NCI-H1417 treated with DMSO at 0.1 percent for 48 hours (cell line): ENCODE measurements at regions not wholly inside any gene's neighbourhood (a gene's known extent, or its start where the extent isn't known, plus 50 kb on each side); places are given as distances from the start of the nearest gene placed in this dataset.

Experiments used
- DNase-seq: peaks from one replicate; lab custom pipeline; 2025; lab: John Stamatoyannopoulos, UW

DNA sequence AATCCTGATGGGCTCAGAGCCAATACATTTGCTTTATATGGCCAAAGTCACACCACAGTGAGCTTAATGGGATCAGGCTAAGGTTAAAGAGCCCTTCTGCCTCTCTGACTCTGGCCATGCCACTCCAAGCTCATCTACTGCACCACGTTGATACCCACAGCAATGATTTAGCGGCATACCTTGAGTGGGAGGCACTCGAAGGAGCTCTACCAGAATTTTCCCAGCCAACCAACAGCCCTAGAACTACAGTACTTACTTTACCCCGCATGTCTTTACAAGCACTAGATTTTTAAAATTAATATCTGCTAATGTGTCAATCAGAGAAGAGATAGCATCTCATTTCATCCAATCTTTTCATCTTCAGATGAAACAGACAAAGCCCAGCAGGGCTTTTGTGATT lies 300.5 kb downstream of the GRIN2B start:
- no peak for DNase-seq

DNA sequence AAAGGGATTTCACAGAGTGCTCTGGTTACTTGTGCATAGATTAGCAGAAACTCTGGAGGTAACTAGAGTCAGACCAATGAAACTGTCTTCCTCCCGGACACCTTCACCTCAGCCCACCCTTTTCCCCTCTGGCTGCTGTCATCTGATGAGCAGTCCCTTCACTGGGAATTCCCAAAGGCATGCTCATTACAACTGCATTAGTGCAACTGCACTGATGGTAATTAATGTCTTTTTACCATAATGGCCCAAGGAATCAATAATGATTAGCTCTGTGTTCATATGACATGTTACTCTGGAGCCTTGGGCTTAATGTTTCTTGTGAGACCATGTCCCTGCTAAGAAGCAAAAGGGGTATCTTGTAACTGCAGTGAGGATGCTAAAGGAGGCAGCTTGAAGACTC lies 304.5 kb downstream of the GRIN2B start:
- no peak for DNase-seq

GRCh38 chr12:13670285-13670866 lies 311.0 kb downstream of the GRIN2B start:
- DNase-seq = no peak

GRCh38 chr12:13668880-13669279 lies 312.5 kb downstream of the GRIN2B start:
- no peak for DNase-seq

DNA sequence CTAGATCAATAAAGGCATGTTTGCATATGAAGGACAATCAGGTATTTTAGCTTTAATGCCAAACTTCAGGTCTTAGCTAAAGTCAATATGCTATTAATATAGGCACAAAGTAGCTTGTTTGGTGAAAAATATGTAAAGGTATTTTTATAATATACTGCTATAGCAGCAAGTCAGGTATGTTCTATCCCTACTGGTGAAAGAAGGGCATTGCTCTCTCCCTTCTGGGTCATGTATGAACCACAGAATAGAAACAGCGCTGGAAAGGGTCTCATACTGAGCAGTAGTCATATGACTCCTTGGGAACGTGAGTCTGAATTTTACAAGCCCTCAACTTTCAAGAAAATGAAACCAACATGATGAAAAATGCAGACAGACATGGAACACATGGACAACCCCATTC lies 314.6 kb downstream of the GRIN2B start:
- DNase-seq = no peak

DNA sequence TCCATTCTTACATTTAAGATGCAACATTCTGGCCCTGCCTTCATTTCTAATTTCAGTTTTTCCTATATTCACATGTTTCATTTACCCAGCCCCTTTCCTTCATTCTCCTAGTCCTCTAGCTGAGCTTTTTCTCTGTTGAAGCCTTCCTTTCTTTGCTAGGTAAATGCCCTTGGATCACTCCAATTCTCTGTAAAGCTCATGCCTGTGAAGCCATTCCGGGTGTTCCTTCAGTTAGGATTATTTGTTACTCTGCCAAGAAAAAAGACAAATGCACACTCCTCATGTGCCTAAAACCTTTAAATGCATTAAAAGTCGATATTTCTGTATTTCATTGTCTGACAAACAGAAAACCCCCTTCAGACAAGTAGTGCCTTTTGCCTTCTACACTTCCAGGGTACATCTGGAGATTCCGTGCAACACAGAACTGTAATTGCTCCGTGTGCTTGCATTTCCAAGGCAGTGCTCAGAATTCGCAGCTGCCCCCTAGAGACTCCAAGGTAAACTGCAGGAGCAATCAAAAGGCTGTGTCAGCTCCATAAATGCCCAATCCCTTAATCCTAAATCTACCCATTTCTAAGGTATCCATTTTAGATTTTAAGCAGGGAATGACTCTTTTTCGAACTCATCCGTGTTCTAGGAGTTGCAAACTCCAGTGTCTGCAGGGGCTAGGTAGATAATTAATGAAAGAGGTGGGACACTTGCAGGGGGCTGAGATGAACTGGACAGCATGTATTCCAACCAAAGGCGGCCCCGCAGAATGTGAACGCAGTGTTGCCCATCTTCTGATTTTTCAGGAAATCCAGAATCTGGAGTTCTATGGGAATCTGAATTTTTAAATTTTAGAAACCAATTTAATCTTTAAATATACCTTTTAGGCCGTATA lies 320.2 kb downstream of the GRIN2B start:
- no peak for DNase-seq

DNA sequence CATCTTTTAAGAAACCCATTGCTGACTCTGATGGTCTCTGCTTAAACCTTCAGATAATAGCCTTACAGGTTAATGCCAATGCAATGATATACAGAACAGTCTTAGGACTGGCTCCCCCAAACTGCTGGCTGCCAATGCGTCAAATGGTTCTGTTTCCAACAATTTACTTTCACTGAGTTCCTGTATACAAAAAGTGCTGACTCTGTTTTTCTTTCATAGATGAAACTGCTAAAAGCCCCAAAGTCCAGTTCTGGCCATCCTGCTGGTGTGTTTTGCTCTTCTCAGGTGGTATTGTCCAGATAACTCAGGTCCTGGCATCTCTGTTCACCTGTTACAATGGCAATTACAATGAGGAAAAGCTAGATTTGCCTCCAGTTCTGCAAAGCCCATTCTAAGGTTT lies 326.9 kb downstream of the GRIN2B start:
- no peak for DNase-seq

DNA sequence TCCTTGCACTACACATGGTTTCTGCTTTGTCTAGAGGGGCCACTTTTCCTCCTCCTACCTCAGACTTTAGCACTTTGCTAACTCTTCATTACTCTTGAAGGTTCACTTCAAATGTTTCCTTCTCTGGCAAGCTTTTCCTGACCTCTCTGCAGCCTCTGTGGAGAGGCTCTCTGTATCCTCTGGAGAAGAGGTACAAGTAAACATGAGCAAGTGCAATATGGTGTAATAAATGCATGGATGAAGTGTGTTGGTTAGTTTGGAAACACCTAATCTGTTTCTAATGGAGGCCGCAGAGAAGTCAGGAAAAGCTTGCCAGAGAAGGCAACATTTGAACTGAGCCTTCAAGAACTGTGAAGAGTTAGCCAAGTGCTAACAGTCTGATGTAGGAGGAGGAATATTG lies 329.3 kb downstream of the GRIN2B start:
- no peak for DNase-seq

DNA sequence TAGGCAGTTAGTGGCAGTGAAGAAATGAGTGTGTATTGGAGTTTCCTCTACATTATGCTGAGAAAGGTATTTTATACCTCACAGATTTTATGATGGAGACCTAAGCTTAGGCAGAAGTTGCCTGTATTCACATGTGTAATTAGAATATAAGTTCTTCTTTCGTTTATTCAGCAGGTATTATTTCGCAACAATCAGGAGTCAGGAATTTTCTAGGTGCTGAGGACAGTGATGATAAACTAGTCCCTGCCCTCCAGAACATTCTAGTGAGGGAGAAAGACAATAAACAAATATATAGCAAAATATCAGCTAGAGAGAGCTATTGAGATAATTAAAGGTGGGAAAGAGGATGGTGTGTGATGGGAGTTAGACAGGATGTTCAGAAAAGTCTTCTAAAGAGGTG lies 345.7 kb downstream of the GRIN2B start:
- DNase-seq = no peak

DNA sequence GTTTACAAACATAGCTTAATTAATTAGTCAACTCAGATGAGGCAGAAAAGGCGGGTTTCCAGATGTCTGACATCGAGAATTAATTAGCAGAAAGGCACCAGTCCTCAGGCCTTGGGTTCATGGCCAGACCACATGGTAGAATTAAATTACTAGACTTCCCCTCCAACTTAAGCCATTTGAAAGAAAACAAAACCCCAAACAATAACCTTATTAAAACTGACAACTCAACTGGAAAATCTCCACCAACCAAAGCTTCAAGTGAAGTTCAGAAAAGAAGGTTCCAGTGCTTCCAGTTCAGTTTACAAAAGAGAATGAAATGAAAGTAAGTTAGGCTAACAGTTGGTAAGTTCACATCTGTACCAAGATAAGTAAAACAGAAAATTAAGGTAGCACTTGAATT lies 349.5 kb downstream of the GRIN2B start:
- no peak for DNase-seq

DNA sequence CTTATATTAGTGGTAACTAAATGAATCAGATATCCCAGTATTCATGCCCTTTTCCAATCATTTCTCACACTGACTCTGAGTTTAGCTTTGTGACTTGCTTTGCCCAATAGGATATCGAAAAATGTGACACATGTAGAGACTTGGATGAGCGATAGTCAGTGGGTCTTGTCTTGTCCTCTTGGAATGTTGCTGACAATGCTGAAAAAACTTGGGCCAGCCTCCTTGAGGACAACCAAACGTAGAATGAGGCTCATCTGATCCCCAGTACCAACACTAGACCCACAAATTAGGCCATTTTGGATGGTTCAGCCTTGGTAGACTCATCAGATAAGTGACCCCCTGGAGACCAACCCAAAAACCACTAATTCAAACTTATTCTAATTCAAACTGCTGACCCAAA lies 351.0 kb downstream of the GRIN2B start:
- no peak for DNase-seq

DNA sequence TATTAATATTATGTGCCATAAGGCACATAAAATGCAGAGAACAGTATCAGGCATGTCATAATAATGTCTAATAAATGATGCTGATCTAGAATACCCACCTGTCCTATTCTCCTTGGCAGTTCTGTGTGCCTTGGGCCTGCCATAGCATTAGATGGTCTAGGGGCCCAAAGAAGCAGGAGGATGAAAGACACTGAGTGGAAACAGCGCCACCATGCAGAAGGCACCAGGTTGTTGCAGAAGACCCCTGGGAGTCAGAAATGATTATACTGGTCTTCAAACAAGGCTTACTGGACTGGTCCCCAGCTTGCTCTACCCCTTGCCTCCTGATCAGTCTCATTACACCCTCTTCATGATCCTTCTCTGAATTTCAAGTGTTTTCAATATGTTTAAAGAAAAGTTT lies 353.3 kb downstream of the GRIN2B start:
- DNase-seq = no peak

DNA sequence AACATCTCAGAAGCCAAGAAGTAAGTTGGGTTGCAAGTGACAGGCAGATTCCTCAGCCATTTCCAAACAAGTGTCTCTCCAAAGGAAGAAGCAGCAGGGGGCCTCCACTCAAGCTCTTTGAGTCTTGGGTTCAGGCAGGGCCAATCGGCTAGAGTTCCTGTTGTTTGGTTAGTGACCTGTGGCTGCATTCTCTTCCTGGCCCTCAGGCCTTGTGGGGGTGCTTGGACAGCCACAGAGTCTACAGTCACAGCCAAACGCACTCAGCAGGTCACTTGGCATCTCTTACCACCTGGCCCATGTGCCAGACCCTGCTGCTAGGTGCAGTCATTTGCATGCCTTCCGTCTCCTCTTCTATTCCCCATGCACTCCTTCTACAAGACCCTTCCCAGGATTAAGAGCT lies 353.9 kb downstream of the GRIN2B start:
- DNase-seq = no peak

DNA sequence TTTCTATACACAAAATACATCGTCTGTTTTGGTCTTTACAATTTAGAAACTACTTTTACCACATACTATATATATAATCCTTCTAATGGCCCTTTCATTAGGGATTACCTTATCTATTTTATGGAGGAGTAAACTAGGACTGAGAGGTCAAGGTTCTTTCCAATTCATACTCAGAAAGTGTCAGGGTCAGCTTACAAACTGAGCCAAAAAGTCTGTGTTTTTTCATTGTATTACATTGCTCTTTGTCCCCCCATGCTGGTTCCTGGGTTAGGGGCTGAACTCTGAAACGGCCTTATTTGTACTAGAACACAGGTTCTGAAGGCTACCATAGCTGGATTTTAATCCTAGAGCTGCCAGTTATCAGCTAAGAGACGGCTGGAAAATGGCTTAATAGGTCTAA lies 368.1 kb downstream of the GRIN2B start:
- DNase-seq = no peak

GRCh38 chr12:13609894-13610679 lies 371.3 kb downstream of the GRIN2B start:
- DNase-seq = no peak

DNA sequence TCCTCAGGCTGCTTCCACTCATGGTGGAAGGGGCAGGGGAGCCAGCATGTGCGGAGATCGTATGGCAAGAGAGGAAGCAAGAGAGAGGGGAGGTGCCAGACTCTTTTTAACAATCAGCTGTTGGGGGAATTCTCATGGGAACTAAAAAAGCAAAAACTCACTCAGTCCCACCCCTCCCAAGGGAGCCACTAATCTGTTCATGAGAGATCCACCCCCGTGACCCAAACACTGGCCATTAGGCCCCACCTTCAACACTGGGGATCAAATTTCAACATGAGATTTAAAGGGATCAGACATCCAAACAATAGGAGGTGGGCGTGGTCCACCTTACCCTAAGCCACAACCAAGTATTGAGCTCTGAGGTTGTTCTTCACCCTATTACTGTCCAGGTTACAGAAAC lies 375.1 kb downstream of the GRIN2B start:
- no peak for DNase-seq

GRCh38 chr12:13603953-13604352 lies 377.4 kb downstream of the GRIN2B start:
- DNase-seq = no peak

GRCh38 chr12:13602172-13602571 lies 379.2 kb downstream of the GRIN2B start:
- DNase-seq = no peak

GRCh38 chr12:13599176-13599575 lies 382.2 kb downstream of the GRIN2B start:
- no peak for DNase-seq

- DNase-seq = no peak
These were observed 383.6 kb downstream of the GRIN2B start for GRCh38 chr12:13597837-13598236.

GRCh38 chr12:13597166-13597565 lies 384.2 kb downstream of the GRIN2B start:
- no peak for DNase-seq

- no peak for DNase-seq
These were observed 384.7 kb downstream of the GRIN2B start for GRCh38 chr12:13596714-13597113.
